Neural progenitor cell (in vitro differentiated cells): ENCODE measurements at regions not wholly inside any gene's neighbourhood (a gene's known extent, or its start where the extent isn't known, plus 50 kb on each side); places are given as distances from the start of the nearest gene placed in this dataset.

ENCODE experiments used
- DNase-seq: peaks from one replicate; pipeline ENCODE4 v3.0.0-alpha.2; 2016; ENCODE audit warnings: low spot score
- H2AFZ ChIP-seq: fragments of 200-600 bp; sonication (generic); replicated peaks from 2 replicates; pipeline ENCODE4 v1.6.1; 2016; ENCODE audit warnings: antibody characterized with exemption
- H3F3A ChIP-seq: fragments of 200-600 bp; sonication (generic); 2 replicates; pipeline ENCODE4 v1.6.1; 2016; ENCODE audit warnings: antibody characterized with exemption, low read depth
- H3K27ac ChIP-seq: fragments of 200-600 bp; sonication (generic); 2 replicates; pipeline ENCODE4 v1.5.1; 2016; ENCODE audit warnings: mild to moderate bottlenecking
- H3K27me3 ChIP-seq: fragments of 200-600 bp; sonication (generic); 2 replicates; pipeline ENCODE4 v1.6.1; 2016; ENCODE audit warnings: mild to moderate bottlenecking, moderate library complexity
- H3K36me3 ChIP-seq: fragments of 200-600 bp; sonication (generic); 2 replicates; pipeline ENCODE4 v1.5.1; 2016
- H3K4me1 ChIP-seq: fragments of 200-600 bp; sonication (generic); 2 replicates; pipeline ENCODE4 v1.6.1; 2016; ENCODE audit warnings: mixed run types
- H3K4me2 ChIP-seq: fragments of 200-600 bp; sonication (generic); 2 replicates; pipeline ENCODE4 v1.6.1; 2016
- H3K4me3 ChIP-seq: fragments of 200-600 bp; sonication (generic); 2 replicates; pipeline ENCODE4 v1.5.1; 2016
- H3K79me2 ChIP-seq: fragments of 200-600 bp; sonication (generic); 2 replicates; pipeline ENCODE4 v1.6.1; 2016; ENCODE audit warnings: low read depth
- H3K9ac ChIP-seq: fragments of 200-600 bp; sonication (generic); 2 replicates; pipeline ENCODE4 v1.6.1; 2016
- H3K9me3 ChIP-seq: fragments of 200-600 bp; sonication (generic); 2 replicates; pipeline ENCODE4 v1.5.1; 2016; ENCODE audit warnings: low read depth
- H4K20me1 ChIP-seq: fragments of 200-600 bp; sonication (generic); 2 replicates; pipeline ENCODE4 v1.6.1; 2016; ENCODE audit warnings: low read depth
- H3K27ac Mint-ChIP-seq: 3 replicates; pipeline ENCODE4 v1.8.0; 2021; ENCODE audit warnings: mixed read lengths
- H3K27me3 Mint-ChIP-seq: 2 replicates; pipeline ENCODE4 v1.8.0; 2022; ENCODE audit warnings: low read depth, mild to moderate bottlenecking, inconsistent platforms, moderate library complexity, mixed read lengths; ENCODE audit not compliant: insufficient read depth
- H3K36me3 Mint-ChIP-seq: 3 replicates; pipeline ENCODE4 v1.8.0; 2021; ENCODE audit warnings: mixed read lengths
- H3K4me1 Mint-ChIP-seq: 3 replicates; pipeline ENCODE4 v1.8.0; 2021; ENCODE audit warnings: mixed read lengths
- H3K4me3 Mint-ChIP-seq: 3 replicates; pipeline ENCODE4 v1.8.0; 2021; ENCODE audit warnings: mild to moderate bottlenecking, moderate library complexity, mixed read lengths
- H3K9me3 Mint-ChIP-seq: 3 replicates; pipeline ENCODE4 v1.8.0; 2020; ENCODE audit warnings: mixed read lengths
- CTCF ChIP-seq: fragments of 200-600 bp; sonication (generic); IDR thresholded peaks from 2 replicates; pipeline ENCODE4 v1.5.1; 2017; ENCODE audit warnings: antibody characterized with exemption, mild to moderate bottlenecking
- EZH2 ChIP-seq: fragments of 200-600 bp; sonication (generic); IDR thresholded peaks from 2 replicates; pipeline ENCODE4 v1.6.1; 2017; ENCODE audit warnings: antibody characterized with exemption, mild to moderate bottlenecking, moderate library complexity
- EZH2phosphoT487 ChIP-seq: fragments of 200-600 bp; sonication (generic); IDR thresholded peaks from 2 replicates; pipeline ENCODE4 v1.6.1; 2017; ENCODE audit warnings: antibody characterized with exemption

GRCh38 chr17:13678361-13678760, 76.6 kb upstream of the HS3ST3A1 start:
- TF ChIP-seq EZH2: no peak
- TF ChIP-seq EZH2phosphoT487: no peak
- no peak for TF ChIP-seq CTCF
- H3K9me3 Mint-ChIP-seq: peaks cover 2% of the 10 kb centered on the region
- Histone ChIP-seq H4K20me1 (no peaks in the 10 kb centered on the region), H3K27me3 (no peaks in the 10 kb centered on the region), H3K9ac (no peak overlapping the region), H3K36me3 (no peaks in the 10 kb centered on the region), H3K9me3 (no peaks in the 10 kb centered on the region), H3K4me1 (no peaks in the 10 kb centered on the region), H3K79me2 (no peaks in the 10 kb centered on the region), H3K4me3 (no peak overlapping the region), H3K27ac (no peak overlapping the region), H2AFZ (no peak overlapping the region), H3K4me2 (no peak overlapping the region), H3F3A (no peaks in the 10 kb centered on the region)
- H3K27ac Mint-ChIP-seq: no peak overlapping the region
- H3K4me1 Mint-ChIP-seq: no peaks in the 10 kb centered on the region
- DNase-seq: no peak
- no peaks in the 10 kb centered on the region for H3K27me3 Mint-ChIP-seq
- H3K36me3 Mint-ChIP-seq: no peaks in the 10 kb centered on the region
- no peak overlapping the region for H3K4me3 Mint-ChIP-seq

- Histone ChIP-seq H3K4me1 (no peaks in the 10 kb centered on the region), H3K79me2 (no peaks in the 10 kb centered on the region), H3K27me3 (no peaks in the 10 kb centered on the region), H3K4me3 (no peak overlapping the region), H3K36me3 (no peaks in the 10 kb centered on the region), H4K20me1 (no peaks in the 10 kb centered on the region), H3K4me2 (no peak overlapping the region), H3K9me3 (no peaks in the 10 kb centered on the region), H3K9ac (no peak overlapping the region), H3K27ac (no peak overlapping the region), H2AFZ (no peak overlapping the region), H3F3A (no peaks in the 10 kb centered on the region)
- H3K4me1 Mint-ChIP-seq: no peaks in the 10 kb centered on the region
- H3K36me3 Mint-ChIP-seq: no peaks in the 10 kb centered on the region
- TF ChIP-seq EZH2: no peak
- TF ChIP-seq EZH2phosphoT487: no peak
- no peak for TF ChIP-seq CTCF
- DNase-seq: no peak
- H3K27me3 Mint-ChIP-seq: no peaks in the 10 kb centered on the region
- no peak overlapping the region for H3K4me3 Mint-ChIP-seq
- H3K9me3 Mint-ChIP-seq: peaks cover 2% of the 10 kb centered on the region
- no peak overlapping the region for H3K27ac Mint-ChIP-seq
These were observed 77.1 kb upstream of the HS3ST3A1 start for GRCh38 chr17:13678841-13679240.

- no peaks in the 10 kb centered on the region for H3K27me3 Mint-ChIP-seq
- no peaks in the 10 kb centered on the region for H3K36me3 Mint-ChIP-seq
- no peaks in the 10 kb centered on the region for H3K4me1 ChIP-seq
- H3K9me3 Mint-ChIP-seq: no peaks in the 10 kb centered on the region
- H3K36me3 ChIP-seq: no peaks in the 10 kb centered on the region
- H3K27me3 ChIP-seq: no peaks in the 10 kb centered on the region
- no peak for DNase-seq
- H3K27ac ChIP-seq: no peak overlapping the region
- H3K79me2 ChIP-seq: no peaks in the 10 kb centered on the region
- H3K9me3 ChIP-seq: peaks cover 4% of the 10 kb centered on the region
- H3K4me3 Mint-ChIP-seq: no peak overlapping the region
- no peak overlapping the region for H2AFZ ChIP-seq
- H3K4me2 ChIP-seq: no peak overlapping the region
- no peak overlapping the region for H3K9ac ChIP-seq
- H3K27ac Mint-ChIP-seq: no peak overlapping the region
- no peaks in the 10 kb centered on the region for H4K20me1 ChIP-seq
- H3K4me1 Mint-ChIP-seq: no peaks in the 10 kb centered on the region
- no peaks in the 10 kb centered on the region for H3F3A ChIP-seq
- TF ChIP-seq EZH2phosphoT487: no peak
- TF ChIP-seq EZH2: no peak
- no peak for TF ChIP-seq CTCF
- H3K4me3 ChIP-seq: no peak overlapping the region
These were observed 87.0 kb upstream of the HS3ST3A1 start for GRCh38 chr17:13688716-13689115.

GRCh38 chr17:13690806-13691205, 89.1 kb upstream of the HS3ST3A1 start:
- Mint-ChIP-seq H3K4me1 (no peaks in the 10 kb centered on the region), H3K36me3 (no peaks in the 10 kb centered on the region), H3K27ac (no peak overlapping the region), H3K9me3 (no peaks in the 10 kb centered on the region), H3K27me3 (no peaks in the 10 kb centered on the region), H3K4me3 (no peak overlapping the region)
- no peaks in the 10 kb centered on the region for H4K20me1 ChIP-seq
- H2AFZ ChIP-seq: no peak overlapping the region
- H3K79me2 ChIP-seq: no peaks in the 10 kb centered on the region
- peaks cover 6% of the 10 kb centered on the region for H3K9me3 ChIP-seq
- H3K4me2 ChIP-seq: no peak overlapping the region
- TF ChIP-seq EZH2phosphoT487 (no peak), CTCF (no peak), EZH2 (no peak)
- no peak overlapping the region for H3K9ac ChIP-seq
- no peak overlapping the region for H3K4me3 ChIP-seq
- H3K36me3 ChIP-seq: no peaks in the 10 kb centered on the region
- no peak for DNase-seq
- no peaks in the 10 kb centered on the region for H3F3A ChIP-seq
- no peaks in the 10 kb centered on the region for H3K27me3 ChIP-seq
- no peak overlapping the region for H3K27ac ChIP-seq
- no peaks in the 10 kb centered on the region for H3K4me1 ChIP-seq
